AG04450 (cell line): ENCODE measurements at regions not wholly inside any gene's neighbourhood (a gene's known extent, or its start where the extent isn't known, plus 50 kb on each side); places are given as distances from the start of the nearest gene placed in this dataset.

Experiments used
- CTCF ChIA-PET: fragments of 300-600, 350-600 bp; formaldehyde crosslinking; extraction: SDS; loops from one replicate; lab custom pipeline; 2022; ENCODE audit warnings: antibody characterized with exemption, inconsistent platforms; lab: Charles Lee
- POLR2A ChIA-PET: fragments of 350-600 bp; formaldehyde crosslinking; extraction: SDS; loops from one replicate; lab custom pipeline; 2021; ENCODE audit warnings: antibody characterized with exemption, inconsistent platforms; lab: Yijun Ruan, JAX
- DNase-seq: peaks from one replicate; pipeline ENCODE4 v3.0.0-alpha.2; 2011; ENCODE audit warnings: low read depth, low spot score
- H3K27ac ChIP-seq: one replicate; pipeline ENCODE4 v1.5.1; 2012; ENCODE audit warnings: low read depth, low read length, control low read depth
- H3K27me3 ChIP-seq: one replicate; pipeline ENCODE4 v1.6.0; 2012; ENCODE audit warnings: low read length; ENCODE audit not compliant: control insufficient read depth, insufficient read depth
- H3K4me3 ChIP-seq: 2 replicates; pipeline ENCODE4 v1.5.1; 2011; ENCODE audit warnings: mild to moderate bottlenecking, low read depth, low read length, control low read depth
- H3K9me3 ChIP-seq: 2 replicates; pipeline ENCODE4 v1.5.1; 2012; ENCODE audit warnings: low read length; ENCODE audit not compliant: control insufficient read depth, insufficient read depth
- CTCF ChIP-seq: IDR thresholded peaks from 2 replicates; pipeline ENCODE4 v1.5.1; 2011; ENCODE audit warnings: low read depth, low read length, control low read depth, inconsistent platforms

GRCh38 chr2:22942441-22942840 lies 442.5 kb upstream of the KLHL29 start:
- ChIA-PET CTCF (no interaction called here), POLR2A (no interaction called here)
- Histone ChIP-seq H3K9me3 (peaks cover 3% of the 10 kb centered on the region), H3K27ac (no peak overlapping the region), H3K4me3 (no peak overlapping the region), H3K27me3 (no peaks in the 10 kb centered on the region)
- DNase-seq: no peak
- TF ChIP-seq CTCF: no peak

- POLR2A ChIA-PET: no interaction called here
Observed at GRCh38 chr2:22944143-22944542, 440.8 kb upstream of the KLHL29 start.

DNA sequence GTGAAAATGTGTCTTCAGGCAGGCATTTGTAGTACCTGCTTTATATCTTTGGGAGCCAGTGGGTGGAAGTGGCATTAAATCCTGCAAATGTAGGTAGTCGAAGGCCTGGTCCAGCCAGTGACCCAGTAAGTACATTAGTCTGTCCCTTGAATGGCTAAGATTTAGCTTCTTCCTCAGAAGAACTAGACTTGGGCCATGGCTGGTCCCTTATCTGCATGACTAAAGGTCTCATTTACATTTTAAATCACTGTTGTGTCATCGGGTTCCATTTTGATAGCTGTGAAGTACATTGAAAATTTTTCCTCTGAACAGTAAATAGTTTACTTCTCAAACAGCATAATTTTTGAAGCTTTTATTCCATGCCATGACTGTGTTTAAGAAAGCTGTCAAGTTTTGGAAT lies 438.4 kb upstream of the KLHL29 start:
- no peaks in the 10 kb centered on the region for H3K27me3 ChIP-seq
- no peak overlapping the region for H3K27ac ChIP-seq
- CTCF ChIA-PET: no interaction called here
- no peak for TF ChIP-seq CTCF
- POLR2A ChIA-PET: no interaction called here
- peaks cover 3% of the 10 kb centered on the region for H3K9me3 ChIP-seq
- no peak for DNase-seq
- no peak overlapping the region for H3K4me3 ChIP-seq

More at GRCh38 chr2:22944143-22944542, 440.8 kb upstream of the KLHL29 start:
- DNase-seq: no peak
- Histone ChIP-seq H3K27ac (no peak overlapping the region), H3K9me3 (peaks cover 3% of the 10 kb centered on the region), H3K27me3 (no peaks in the 10 kb centered on the region), H3K4me3 (no peak overlapping the region)
- CTCF ChIA-PET: no interaction called here
- no peak for TF ChIP-seq CTCF

DNA sequence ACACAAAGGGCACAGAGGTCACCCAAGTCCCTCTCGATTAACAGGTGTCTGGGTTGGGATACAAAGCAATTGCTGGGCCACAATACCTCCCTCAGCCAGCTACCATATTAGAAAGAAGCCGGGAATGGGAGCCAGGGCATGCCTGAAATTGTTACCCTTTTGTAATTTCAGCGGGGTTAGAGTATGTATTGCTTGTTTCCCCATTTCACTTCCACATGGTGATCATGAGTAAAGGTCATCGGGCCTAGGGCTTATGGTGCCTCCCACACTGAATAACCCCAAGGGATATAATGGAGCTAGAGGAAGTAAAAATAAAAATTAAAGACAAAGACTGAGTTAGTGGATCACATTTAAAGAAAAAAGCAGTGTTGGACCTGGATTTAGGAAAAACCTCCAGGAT lies 437.2 kb upstream of the KLHL29 start:
- H3K9me3 ChIP-seq: peaks cover 3% of the 10 kb centered on the region
- DNase-seq: no peak
- ChIA-PET POLR2A (no interaction called here), CTCF (no interaction called here)
- TF ChIP-seq CTCF: no peak
- no peak overlapping the region for H3K4me3 ChIP-seq
- no peaks in the 10 kb centered on the region for H3K27me3 ChIP-seq
- no peak overlapping the region for H3K27ac ChIP-seq

DNA sequence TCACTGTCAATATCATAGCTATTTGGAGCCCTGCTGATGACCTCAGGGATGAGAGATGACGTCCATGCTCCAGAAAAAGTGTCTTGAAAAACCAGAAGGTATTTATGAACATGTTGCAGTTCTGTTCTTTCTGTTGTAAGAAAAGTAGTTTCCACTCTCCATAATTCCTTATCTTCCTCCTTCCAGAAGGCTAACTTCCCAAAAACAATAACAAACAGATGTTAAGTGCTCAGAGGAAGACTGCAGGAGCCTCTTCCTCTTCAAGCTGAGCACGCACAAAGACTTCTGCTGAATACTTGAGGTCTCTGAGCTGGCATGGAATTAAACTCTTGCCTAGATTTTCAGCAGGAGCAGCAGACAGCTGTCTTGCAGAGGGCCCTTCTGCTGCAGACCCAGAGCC lies 434.5 kb upstream of the KLHL29 start:
- ChIA-PET CTCF (no interaction called here), POLR2A (no interaction called here)
- TF ChIP-seq CTCF: no peak
- H3K27me3 ChIP-seq: no peaks in the 10 kb centered on the region
- H3K9me3 ChIP-seq: peaks cover 6% of the 10 kb centered on the region
- DNase-seq: no peak
- no peak overlapping the region for H3K4me3 ChIP-seq
- H3K27ac ChIP-seq: no peak overlapping the region
